LNCaP clone FGC (cell line): ENCODE measurements at regions not wholly inside any gene's neighbourhood (a gene's known extent, or its start where the extent isn't known, plus 50 kb on each side); places are given as distances from the start of the nearest gene placed in this dataset.
A peak's percentile ranks its signal among the peaks of the same experiment; 100 is the strongest.

Experiments used
- DNase-seq: peaks from one replicate; pipeline ENCODE4 v3.0.0-alpha.2; 2011; ENCODE audit warnings: low read depth
- H3K4me3 ChIP-seq: 2 replicates; pipeline ENCODE4 v1.5.1; 2011; ENCODE audit warnings: mild to moderate bottlenecking, low read depth, low read length, control low read depth
- CTCF ChIP-seq: IDR thresholded peaks from 2 replicates; pipeline ENCODE4 v1.5.1; 2012; ENCODE audit warnings: mild to moderate bottlenecking; ENCODE audit not compliant: control insufficient read depth, insufficient read depth; ENCODE audit errors: extremely low read depth

DNA sequence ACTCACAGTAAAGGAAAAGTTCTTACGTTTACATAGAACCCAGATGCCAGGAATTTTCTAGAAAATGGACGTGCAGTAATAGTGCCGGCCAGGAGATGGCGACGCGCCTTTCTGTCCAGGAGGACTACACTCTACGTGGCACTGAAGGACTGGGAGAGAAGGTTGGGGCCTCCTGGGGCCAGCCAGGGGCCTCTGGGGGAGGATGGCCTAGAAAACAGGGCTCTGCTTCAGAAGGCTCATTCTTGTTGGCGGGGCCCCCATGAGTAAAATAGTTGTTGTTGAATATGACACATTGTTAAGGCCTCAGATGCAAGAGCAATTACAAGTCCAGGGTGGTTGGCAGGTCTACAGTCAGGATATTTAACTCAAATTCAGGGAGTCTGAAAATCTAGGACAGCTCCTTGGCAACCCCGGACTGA is 120.1 kb upstream of the MAX start:
- no peak overlapping the region for H3K4me3 ChIP-seq
- no peak for DNase-seq
- peak; percentile 67 for TF ChIP-seq CTCF

- DNase-seq = no peak
- TF ChIP-seq CTCF = no peak
- no peak overlapping the region for H3K4me3 ChIP-seq
Observed at GRCh38 chr14:65223636-65224035, 121.3 kb upstream of the MAX start.

- peak; percentile 53 for DNase-seq
- no peak for TF ChIP-seq CTCF
- H3K4me3 ChIP-seq = no peak overlapping the region
Observed at GRCh38 chr14:65224799-65225198, 122.5 kb upstream of the MAX start.

GRCh38 chr14:65225299-65226159 is 123.2 kb upstream of the MAX start:
- DNase-seq = no peak
- no peak overlapping the region for H3K4me3 ChIP-seq
- no peak for TF ChIP-seq CTCF

DNA sequence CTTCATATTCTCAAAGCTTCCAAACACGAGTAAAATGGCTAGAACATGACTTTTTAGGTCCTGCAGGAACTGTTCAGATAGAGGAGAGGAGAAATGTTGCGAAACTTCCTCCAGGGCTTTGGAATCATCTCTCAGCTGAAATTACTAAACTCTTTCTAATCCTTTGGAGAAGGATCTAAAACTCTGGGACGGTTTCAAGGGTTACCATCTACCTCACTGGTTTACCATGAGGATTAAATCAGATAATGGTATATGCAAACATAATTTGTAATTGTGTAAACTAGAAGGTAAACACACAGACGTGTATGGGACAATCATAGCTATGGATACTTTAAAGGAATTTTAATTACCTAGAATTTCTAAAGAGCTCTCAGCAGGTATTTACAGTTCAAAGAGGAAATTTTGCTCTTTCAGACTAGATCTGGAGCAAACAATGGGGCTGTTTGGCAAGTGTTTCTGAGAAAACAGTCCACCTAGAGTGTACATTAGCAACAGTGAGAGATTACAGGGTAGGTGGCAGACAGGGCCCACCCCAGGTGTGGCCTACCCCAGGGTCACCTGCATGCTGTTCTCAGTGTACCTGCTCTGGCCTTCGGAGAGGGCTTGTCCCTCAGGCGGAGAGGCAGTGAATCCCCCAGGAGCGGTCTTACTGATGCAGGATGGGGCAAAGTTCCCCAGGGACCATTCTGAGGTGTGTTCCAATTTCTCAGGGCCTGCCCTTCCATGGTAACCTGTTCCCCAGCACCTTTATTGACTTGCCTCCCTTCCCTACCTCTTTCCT is 124.7 kb upstream of the MAX start:
- no peak overlapping the region for H3K4me3 ChIP-seq
- TF ChIP-seq CTCF = no peak
- DNase-seq = peak; percentile 88

- TF ChIP-seq CTCF = no peak
- no peak overlapping the region for H3K4me3 ChIP-seq
- no peak for DNase-seq
Observed at GRCh38 chr14:65228436-65228835, 126.1 kb upstream of the MAX start.
